ENCODE measurements at regions not wholly inside any gene's neighbourhood (a gene's known extent, or its start where the extent isn't known, plus 50 kb on each side); places are given as distances from the start of the nearest gene placed in this dataset.
"Not testable (repeated sequence)": the region's sequence is repeated elsewhere in the genome, so short reads cannot be mapped to it uniquely, and the experiment has no call there.

DNA sequence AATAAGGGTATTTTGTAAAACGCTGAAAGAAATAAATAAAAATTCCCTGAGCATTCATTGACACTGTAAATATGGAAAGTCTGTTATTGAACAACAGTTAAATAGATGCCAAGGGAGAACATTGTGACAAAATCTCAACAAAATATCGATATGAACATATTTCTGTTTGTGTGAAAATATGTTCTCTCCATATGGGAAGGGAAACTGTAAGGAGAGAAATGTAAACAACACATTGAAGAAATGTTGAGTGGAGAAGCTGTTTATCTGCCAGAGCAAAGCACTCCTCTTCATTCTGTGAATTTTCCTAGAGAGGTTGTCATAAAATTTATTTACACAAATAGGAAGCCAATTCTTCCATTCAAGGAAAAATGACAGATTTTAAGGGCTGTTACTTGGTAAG, 57.1 kb upstream of the EOMES start:
- no peak for DNase-seq (ENCODE audit: low read depth)

DNA sequence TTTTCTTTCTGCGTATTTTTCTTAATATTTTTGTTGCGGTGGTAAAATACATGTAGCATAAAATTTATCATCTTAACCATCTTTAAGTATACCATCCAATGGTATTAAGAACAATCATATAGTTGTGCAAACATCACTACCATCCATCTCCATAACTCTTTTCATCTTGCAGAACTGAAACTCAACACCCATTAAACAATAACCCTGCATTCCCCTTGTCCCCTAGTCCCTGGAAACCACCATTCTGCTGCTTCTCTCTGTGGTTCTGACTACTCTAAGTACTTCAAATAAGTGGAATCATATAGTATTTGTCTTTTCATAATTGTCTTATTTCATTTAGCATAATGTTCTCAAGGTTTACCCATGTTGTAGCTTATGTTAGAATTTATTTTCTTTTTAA, 67.3 kb upstream of the EOMES start:
- DNase-seq (ENCODE audit: low read depth): no peak

DNA sequence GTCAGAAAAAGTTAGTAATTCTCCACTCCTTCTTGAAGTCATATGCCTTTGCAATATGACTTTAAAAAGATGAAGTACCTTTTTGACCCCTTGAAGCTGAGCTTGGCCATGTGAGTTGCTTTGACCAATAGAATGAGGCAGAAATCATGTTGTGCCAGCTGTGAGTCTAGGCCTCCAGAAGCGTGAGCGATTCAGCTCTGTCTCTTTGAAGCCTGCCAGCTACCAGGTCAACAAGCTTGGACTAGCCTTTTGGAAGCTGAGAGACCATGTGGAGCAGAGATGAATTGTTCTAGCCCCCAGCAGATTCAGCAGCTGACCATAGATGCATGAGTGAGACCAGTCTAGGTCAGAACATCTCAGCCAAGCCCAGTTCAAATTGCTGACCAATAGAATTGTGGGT, 69.8 kb upstream of the EOMES start:
- no peak for DNase-seq (ENCODE audit: low read depth)

DNA sequence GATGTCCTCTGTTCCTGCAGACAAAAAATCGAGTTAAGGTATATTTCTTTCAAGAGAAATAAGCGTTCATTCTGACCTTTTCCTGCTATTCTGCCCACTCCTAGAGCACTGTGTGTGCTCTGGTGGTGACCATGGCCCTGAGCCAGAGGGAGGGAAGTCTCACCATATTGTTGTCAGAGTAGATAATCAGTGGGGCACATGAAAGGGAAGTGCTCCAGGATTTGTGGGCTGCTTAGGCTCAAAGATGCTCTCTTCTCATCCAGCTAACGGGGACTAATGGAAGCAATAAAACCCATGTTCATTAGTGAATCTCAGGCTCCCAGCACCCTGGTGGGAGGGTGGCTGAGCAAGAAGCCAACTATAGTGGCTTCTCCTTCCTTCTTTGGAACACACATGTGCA, 70.7 kb upstream of the EOMES start:
- no peak for DNase-seq (ENCODE audit: low read depth)

DNA sequence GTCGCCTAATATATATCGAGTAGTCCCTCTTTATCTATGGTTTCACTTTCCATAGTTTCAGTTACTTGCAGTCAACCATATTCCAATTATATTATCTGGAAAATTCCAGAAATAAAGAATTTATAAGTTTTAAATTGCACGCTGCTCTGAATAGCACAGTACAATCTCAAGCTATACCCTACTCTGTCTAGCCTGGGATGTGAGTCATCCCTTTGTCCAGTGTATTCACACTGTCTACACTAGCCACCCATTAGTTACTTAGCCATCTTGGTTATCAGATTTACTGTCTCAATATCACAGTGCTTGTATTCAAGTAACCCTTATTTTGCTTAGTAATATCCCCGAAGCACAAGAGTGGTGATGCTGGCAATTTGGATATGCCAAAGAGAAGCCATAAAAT, 72.1 kb upstream of the EOMES start:
- DNase-seq (ENCODE audit: low read depth): no peak

DNA sequence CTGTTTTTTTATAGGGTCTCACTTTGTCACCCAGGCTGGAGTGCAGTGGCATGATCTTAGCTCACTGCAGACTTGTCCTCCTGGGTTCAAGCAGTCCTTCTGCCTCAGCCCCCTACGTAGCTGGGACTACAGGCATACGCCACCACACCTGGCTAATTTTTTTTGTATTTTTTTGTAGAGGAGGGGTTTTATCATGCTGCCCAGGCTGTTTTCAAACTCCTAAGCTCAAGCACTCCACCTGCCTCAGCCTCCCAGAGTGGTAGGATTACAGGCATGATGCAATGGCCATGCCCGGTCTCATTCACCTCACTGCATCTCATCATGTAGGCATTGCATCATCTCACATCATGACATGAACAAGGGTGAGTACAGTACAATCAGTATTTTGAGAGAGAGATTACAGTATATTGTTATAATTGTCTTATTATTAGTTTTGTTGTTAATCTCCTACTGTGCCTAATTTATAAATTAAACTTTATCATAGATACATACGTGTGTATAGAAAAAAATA, 74.3 kb upstream of the EOMES start:
- no peak for DNase-seq (ENCODE audit: low read depth)

DNA sequence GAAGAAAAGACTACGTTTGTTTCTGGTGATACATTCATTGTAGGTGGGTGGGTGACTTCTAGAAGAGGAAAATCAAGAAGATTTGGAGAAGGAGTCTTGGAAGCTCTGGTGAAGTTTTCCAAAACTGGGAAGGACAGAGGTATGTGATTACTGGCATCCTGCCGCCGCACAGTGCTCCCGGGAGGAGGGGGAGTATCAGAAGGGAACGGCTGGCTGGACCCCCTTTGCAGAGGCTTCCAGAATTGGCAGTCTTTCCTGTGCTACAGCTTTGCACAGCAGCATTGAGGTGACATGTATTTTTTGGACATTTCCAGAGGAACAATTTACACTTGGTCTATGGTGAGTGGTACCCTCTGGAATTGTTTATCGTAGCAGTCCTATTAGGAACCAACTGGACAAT, 75.7 kb upstream of the EOMES start:
- no peak for DNase-seq (ENCODE audit: low read depth)

DNA sequence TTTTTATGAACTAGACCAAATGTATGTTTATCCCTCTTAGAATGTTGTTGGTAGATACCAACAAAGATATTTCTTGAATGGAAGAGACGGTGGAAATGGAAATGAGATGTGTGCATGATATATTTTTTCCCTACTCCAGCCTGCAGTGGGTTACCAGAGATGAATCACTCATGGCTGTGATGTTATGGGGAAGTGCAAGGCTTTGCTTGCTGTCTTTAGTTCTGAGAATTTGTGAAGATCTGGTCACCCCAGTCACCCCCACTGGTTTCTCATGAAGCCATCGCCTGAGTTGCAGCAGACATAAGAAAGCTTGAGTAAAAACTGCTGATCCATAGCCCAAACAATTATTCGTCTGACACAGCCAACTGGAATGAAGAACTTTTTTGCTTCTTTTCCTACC, 78.1 kb upstream of the EOMES start:
- DNase-seq (ENCODE audit: low read depth): no peak

DNA sequence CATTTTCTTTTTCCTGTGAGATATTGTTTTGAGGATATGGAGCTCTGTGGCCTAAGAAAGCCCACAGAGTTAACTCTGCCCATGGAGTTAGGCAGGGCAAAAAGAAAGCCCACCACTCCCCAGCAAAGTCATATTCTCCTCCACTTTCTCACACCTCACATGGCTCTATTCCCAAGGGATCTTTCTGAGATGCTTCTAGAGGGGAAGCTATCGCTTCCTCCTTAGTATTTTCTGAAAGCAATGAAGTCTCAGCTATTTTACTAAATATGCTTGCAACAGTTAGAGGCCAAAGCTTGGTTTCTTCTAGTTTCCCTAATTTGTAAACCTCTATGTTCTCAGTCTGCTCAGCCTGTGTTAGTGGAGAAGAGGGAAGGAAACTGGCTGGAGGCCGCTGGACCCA, 80.3 kb upstream of the EOMES start:
- DNase-seq (ENCODE audit: low read depth): no peak

DNA sequence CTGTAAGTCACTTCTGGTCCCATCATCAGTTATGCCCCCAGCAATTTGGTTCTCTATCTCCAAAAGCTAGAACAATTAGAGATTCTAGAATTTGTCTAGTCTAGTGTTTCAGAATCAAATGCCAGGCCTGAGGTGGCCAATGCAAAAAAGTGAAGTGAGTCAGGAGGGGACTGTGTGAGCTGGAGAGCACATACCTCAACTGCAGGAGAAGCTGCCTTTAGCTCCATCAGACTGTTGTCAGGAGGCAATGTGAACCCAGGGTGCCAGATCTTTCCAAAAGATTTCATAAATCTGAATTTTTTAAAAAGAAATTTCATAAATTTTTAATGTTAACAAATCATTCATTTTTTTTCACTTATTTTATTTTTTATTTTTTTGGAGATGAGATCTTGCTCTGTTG, 80.7 kb upstream of the EOMES start:
- DNase-seq (ENCODE audit: low read depth): no peak

DNA sequence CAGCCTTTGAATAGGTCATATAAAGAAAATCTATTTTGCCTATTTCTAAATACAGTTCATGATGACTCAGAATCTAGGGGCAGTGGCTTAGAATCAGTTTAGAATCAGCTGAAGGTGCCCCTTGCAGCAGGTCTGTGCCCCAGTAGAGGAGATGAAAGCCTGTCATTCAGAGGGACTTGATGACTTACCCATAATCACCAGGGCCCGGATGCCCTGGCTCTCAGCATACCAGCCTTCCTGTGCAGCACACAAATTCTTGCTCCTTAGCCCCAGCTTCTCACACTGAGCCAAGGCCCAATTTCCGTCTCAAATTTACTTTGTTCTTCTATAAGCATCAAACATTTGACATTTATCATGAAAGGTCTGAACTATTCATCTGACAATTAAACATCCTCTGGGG, 83.2 kb upstream of the EOMES start:
- DNase-seq (ENCODE audit: low read depth): no peak

DNA sequence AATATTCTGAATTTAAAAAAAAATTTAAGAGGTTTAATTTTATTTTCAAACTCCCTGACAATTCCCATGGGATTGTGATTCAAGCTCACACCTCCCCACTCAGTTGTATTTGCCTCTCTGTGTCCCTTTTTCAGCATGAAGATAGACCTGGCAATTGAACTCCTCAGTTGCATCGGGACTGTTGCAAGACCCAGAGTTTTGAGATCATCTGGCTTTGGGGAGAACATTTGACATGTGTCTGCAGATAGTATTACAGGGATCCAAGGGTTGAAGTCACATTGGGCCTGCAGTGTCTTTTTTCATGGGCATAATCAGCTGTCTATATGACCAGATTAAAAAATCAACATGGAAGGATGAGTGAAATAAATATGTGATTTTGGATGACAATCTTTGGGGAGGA, 91.1 kb upstream of the EOMES start:
- DNase-seq (ENCODE audit: low read depth): no peak

DNA sequence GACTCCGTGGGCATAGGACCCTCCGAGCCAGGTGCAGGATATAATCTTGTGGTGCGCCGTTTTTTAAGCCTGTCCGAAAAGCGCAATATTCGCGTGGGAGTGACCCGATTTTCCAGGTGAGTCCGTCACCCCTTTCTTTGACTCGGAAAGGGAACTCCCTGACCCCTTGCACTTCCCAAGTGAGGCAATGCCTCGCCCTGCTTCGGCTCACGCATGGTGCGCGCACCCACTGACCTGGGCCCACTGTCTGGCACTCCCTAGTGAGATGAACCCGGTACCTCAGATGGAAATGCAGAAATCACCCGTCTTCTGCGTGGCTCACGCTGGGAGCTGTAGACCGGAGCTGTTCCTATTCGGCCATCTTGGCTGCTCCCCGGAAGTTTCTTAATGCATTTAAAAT, 99.5 kb upstream of the EOMES start:
- DNase-seq (ENCODE audit: low read depth): not testable (repeated sequence)

DNA sequence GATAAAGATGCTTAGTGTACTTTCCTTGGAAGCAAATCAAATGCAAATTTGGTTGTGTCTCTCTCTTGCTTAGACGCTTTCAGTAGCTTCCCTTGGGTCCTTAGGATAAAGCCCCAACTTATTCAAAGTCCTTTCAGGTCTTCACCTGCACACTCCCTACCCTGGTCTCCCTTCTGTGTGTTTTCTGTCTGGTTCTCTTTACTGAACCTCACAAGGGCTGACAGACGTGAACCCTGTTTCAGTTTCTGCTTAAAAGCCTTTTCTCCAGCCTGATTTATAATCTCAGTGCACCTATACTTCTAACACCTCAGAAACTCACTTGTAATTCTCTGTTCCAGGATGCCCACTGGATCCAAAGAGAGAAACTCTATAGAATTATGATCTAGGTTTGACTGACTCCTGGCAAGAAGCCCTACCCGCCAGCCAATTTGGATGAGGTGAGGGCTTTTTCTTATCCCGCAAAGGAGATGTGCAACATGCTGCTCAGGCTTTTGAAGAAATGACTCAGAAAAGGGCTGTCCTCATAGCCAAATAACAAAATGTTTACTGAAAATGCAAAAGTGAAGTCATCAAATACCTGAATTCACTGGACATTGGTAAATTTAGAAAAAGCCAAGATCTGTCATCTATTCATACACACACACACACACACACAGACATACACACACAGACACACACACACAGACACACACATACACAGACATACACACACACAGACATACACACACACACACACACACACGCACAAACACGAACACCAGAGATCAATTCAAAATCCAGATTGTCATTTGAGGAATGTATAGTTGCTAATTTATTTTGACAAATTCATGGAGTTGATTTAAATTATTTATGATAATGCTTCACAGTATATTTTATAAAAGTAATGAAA, 102.4 kb upstream of the EOMES start:
- no peak for DNase-seq (ENCODE audit: low read depth)

DNA sequence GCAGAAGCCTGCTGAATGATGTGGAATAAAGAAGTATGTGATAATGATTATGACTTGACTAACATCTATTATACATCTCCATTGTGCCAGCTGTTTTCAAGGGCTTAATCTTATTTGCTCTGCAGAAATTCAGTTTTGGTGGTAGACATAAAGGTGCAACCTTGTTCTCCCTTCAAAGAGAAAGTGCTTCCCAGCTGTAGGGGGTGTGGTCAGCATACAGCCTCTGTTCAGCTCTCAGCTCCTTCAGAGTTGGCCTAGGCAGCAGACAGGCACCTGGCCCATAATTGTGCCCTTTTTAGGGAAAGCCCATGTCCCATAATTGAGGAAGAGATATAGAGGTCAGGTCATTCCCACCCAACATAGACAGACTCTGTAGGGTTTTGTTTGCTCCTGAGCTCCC, 104.3 kb upstream of the EOMES start:
- DNase-seq (ENCODE audit: low read depth): no peak

DNA sequence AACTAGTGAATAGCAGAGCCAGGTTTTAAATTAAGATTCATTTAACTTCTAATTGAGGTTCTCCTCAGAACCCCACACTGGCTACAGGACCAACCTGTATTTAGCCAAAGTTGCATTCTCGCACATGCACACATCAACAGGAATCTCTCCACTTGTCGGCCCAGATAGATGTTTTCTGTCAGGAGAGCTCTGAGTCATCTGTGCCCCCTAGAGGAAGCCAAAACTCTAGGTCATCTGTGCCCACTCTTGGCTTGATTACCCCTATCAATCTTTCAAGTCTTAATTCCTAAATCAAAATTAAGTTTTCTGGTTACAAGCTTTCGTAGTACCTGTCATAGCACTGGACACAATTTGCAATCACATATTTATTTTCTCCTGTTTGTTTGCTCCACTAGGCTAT, 104.9 kb upstream of the EOMES start:
- no peak for DNase-seq (ENCODE audit: low read depth)

DNA sequence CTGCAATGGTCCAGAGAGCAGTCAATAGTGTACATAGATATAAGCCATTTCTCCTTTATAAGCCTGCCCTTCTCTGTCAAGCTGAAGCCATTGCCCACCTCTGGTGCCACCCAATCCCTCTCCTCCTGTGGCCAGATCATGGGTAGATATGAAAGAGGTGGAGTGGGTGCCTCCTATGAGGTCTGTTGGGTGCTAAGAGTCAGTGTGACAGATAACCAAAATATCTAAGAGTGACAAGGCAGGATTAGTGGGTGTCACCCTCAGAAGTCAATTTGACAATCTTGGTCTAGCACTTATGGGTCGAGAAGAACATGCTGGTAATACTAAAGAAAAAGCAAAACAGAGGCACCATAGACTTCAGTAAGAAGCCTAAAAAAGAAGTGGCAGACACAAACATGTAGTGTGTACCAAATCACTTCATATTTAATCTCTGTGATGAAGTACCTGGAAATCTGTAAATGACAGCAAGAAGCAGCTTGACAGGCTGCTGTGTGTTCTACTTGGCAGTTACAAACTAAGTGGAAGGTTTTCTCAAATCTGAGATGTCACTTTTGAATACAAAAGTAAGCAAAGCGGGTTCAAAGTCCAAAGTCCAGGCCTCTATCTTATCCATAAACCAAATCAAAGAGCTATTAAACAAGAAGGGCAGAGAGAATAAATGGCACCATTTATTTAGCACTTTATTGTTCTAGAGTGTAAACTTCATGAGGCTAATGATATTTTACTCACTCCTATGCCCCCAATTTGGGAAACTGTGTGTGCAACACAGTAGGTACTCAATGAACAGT, 118.9 kb upstream of the EOMES start:
- DNase-seq (ENCODE audit: low read depth): no peak

DNA sequence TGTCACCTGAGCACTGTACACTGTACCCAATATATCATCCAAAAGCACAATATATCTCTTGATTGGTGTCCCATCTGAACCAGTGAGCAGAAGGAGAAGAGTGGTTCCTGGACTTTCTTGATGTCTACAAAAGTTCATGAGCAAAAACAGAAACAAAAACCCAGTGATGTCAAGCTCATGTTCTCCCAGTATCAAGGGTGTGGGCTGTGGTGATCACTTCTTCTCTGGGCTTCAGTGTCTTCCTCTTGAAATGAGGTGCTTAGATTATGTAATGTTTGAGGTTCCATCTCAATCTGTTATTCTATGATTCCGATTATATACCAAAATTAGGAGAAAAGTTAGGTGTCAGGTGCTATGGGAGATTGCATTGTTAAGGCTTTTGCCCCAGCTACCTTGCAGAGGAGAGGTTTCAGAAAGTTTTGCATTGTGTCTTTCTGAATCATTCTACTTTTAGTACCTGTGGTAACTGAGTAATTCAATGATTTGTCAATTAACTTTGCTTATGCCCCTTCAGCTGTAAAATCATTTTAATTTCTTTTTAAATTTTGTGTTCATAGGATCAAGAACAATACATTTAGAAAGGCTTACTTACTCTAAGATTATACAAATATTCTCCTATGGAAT, 122.0 kb upstream of the EOMES start:
- DNase-seq (ENCODE audit: low read depth): no peak

DNA sequence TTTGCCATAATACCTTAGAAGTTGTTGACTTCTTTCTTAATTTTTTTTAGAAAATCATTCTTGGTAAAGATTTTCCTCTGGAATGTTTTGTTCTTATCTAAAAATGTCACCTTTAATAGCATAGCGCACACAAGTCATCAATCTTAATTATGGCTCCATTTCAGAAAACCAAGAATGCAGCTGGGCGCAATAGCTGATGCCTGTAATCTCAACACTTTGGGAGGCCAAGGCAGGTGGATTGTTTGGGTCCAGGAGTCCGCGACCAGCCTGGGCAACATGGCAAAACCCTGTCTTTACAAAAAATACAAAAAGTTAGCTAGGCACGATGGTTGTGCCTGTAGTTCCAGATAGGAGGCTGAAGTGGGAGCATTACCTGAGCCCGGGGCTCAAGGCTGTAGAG, 125.6 kb upstream of the EOMES start:
- no peak for DNase-seq (ENCODE audit: low read depth)

DNA sequence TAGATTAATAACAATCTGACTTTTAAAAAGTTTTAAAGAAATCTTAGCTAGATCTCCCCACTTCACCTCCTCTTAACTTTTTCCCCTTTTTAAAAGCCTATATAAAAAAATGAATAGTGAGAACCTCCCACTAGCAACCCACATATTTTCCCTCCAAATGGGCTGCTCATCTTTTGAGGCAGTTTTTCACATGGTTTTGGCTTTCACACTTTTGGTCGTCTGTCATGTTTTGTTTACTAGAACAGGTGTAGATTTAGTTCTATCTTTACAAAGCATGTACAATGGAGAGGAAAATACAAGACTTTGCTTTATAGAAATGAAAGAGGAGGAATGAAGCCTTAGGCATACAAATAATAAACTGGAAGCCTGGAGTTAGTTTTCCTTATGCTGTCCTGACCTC, 126.7 kb upstream of the EOMES start:
- DNase-seq (ENCODE audit: low read depth): no peak

DNA sequence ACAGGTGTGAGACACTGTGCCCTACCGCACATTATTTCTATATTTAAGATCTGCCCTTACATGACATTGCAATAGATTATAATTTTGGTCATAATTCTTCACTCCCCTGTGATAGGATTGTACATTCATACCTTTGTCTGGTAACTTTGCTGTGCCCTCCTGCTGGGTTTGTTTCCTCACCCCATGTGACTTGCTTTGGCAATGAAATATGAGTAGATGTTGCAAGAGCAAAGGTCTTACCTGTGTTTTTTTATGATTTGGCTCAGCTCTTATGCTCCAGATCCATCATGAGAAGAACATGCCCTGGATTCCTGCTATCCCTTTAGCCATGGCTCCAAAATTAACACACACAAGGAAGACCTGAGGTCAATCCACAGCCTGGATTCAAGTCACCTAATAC, 137.7 kb upstream of the EOMES start:
- no peak for DNase-seq (ENCODE audit: low read depth)

DNA sequence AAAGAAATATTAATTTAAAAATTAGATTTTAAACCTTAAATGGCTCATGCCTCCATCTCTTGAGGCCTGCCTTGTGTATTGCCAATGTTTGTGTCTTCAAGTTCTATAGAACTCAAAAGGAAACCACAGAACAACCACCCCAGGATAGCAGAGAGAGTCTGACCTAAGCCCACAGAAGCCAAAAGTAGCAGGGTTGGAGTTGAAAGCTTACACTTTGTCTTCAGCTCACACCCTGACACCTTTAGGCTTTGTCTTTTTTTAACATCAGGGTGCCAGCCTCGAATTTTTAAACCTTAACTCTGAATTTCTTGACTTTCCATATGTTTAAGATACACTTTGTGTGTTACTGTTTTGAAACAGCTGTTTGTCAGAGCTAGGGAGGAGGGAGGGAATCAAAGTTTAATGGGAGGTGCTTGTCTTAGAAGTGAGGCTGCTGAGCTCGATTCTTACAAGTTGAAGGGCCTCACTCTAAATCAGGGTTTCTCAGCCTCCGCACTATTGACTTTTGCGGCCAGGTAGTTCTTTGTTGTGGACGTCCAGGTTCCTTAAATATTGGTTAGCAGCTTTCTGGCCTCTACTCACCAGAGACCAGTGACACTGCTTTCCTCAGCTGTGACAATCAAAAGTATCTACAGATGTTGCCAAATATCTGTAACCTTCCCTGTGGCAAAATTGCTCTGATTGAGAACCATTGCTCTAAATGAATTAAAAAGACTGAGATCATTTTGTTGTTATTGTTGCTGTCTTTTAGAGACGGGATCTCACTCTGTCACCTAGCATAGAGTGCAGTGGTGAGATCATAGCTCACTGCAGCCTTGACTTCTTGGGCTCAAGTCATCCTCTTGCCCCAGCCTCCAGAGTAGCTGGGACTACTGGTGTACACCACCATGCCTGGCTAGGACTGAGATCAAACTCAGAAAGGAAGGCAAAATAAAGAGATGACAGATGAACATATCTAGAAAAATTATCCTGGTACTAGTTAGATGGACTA, 139.2 kb upstream of the EOMES start:
- no peak for DNase-seq (ENCODE audit: low read depth)
